GM23338 (cell line): ENCODE measurements at regions not wholly inside any gene's neighbourhood (a gene's known extent, or its start where the extent isn't known, plus 50 kb on each side); places are given as distances from the start of the nearest gene placed in this dataset.

Experiments used
- ATAC-seq: fragments of 200-7000 bp; cut with Tn5 transposase; 3 replicates; pipeline ENCODE4 v1.9.1; 2020
- DNase-seq: peaks from one replicate; pipeline ENCODE4 v3.0.0-alpha.2; 2015; ENCODE audit warnings: low spot score
- H2AFZ ChIP-seq: fragments of 200-600 bp; sonication (generic); 2 replicates; pipeline ENCODE4 v1.8.0; 2016; ENCODE audit warnings: antibody characterized with exemption, mild to moderate bottlenecking, moderate library complexity
- H3F3A ChIP-seq: fragments of 200-600 bp; sonication (generic); replicated peaks from 2 replicates; pipeline ENCODE4 v1.8.0; 2017; ENCODE audit warnings: antibody characterized with exemption, mixed run types, low read depth
- H3K27ac ChIP-seq: fragments of 200-600 bp; sonication (generic); 2 replicates; pipeline ENCODE4 v1.6.1; 2016; ENCODE audit warnings: low read depth
- H3K27me3 ChIP-seq: fragments of 200-600 bp; sonication (generic); 2 replicates; pipeline ENCODE4 v1.8.0; 2016; ENCODE audit warnings: mild to moderate bottlenecking, mixed run types, moderate library complexity; ENCODE audit not compliant: insufficient read depth
- H3K36me3 ChIP-seq: fragments of 200-600 bp; sonication (generic); 2 replicates; pipeline ENCODE4 v1.8.0; 2016; ENCODE audit warnings: mild to moderate bottlenecking; ENCODE audit not compliant: insufficient read depth
- H3K4me1 ChIP-seq: fragments of 200-600 bp; sonication (generic); 2 replicates; pipeline ENCODE4 v1.8.0; 2016; ENCODE audit warnings: mild to moderate bottlenecking, moderate library complexity; ENCODE audit not compliant: insufficient read depth
- H3K4me2 ChIP-seq: fragments of 200-600 bp; sonication (generic); 2 replicates; pipeline ENCODE4 v1.7.1; 2017; ENCODE audit warnings: mixed run types
- H3K4me3 ChIP-seq: fragments of 200-600 bp; sonication (generic); 2 replicates; pipeline ENCODE4 v1.6.1; 2016; ENCODE audit warnings: mixed run types
- H3K79me2 ChIP-seq: fragments of 200-600 bp; sonication (generic); replicated peaks from 2 replicates; pipeline ENCODE4 v1.8.0; 2017; ENCODE audit warnings: mild to moderate bottlenecking; ENCODE audit not compliant: insufficient read depth
- H3K9me2 ChIP-seq: fragments of 200-600 bp; sonication (generic); 2 replicates; pipeline ENCODE4 v1.8.0; 2017; ENCODE audit not compliant: insufficient read depth
- H4K20me1 ChIP-seq: fragments of 200-600 bp; sonication (generic); replicated peaks from 2 replicates; pipeline ENCODE4 v1.8.0; 2017; ENCODE audit warnings: mild to moderate bottlenecking; ENCODE audit not compliant: insufficient read depth
- H3K27ac Mint-ChIP-seq: 2 replicates; pipeline ENCODE4 v1.8.0; 2020; ENCODE audit warnings: inconsistent platforms, mild to moderate bottlenecking, moderate library complexity, mixed read lengths
- H3K27me3 Mint-ChIP-seq: 3 replicates; pipeline ENCODE4 v1.8.0; 2022; ENCODE audit warnings: low read depth, mild to moderate bottlenecking, moderate library complexity, mixed read lengths, inconsistent platforms; ENCODE audit not compliant: insufficient read depth, poor library complexity
- H3K36me3 Mint-ChIP-seq: 3 replicates; pipeline ENCODE4 v1.8.0; 2021; ENCODE audit warnings: low read depth, mild to moderate bottlenecking, inconsistent platforms, moderate library complexity, mixed read lengths
- H3K4me1 Mint-ChIP-seq: 3 replicates; pipeline ENCODE4 v1.8.0; 2020; ENCODE audit warnings: mild to moderate bottlenecking, inconsistent platforms, mixed read lengths
- H3K4me3 Mint-ChIP-seq: 3 replicates; pipeline ENCODE4 v1.8.0; 2021; ENCODE audit warnings: moderate library complexity, mild to moderate bottlenecking, inconsistent platforms, mixed read lengths
- H3K9me3 Mint-ChIP-seq: 3 replicates; pipeline ENCODE4 v1.8.0; 2020; ENCODE audit warnings: moderate library complexity, mild to moderate bottlenecking, inconsistent platforms, mixed read lengths
- EZH2 ChIP-seq: fragments of 200-600 bp; sonication (generic); IDR thresholded peaks from one replicate; pipeline ENCODE4 v1.8.0; 2017; ENCODE audit warnings: antibody characterized with exemption, mild to moderate bottlenecking, low read depth; ENCODE audit not compliant: unreplicated experiment
- JUNB ChIP-seq: IDR thresholded peaks from one replicate; pipeline ENCODE4 v1.6.1; 2016; ENCODE audit warnings: antibody characterized with exemption; ENCODE audit not compliant: unreplicated experiment
- NANOG ChIP-seq: IDR thresholded peaks from 2 replicates; pipeline ENCODE4 v1.6.1; 2016; ENCODE audit warnings: antibody characterized with exemption, borderline replicate concordance
- POLR2AphosphoS5 ChIP-seq: IDR thresholded peaks from 2 replicates; pipeline ENCODE4 v1.6.1; 2016; ENCODE audit warnings: antibody characterized with exemption, low read depth
- ZNF114 ChIP-seq: fragments of 250-450 bp; sonication (Bioruptor Pico); IDR thresholded peaks from 2 replicates; pipeline ENCODE4 v1.5.0; 2020; ENCODE audit warnings: mild to moderate bottlenecking, moderate library complexity
- ZNF331 ChIP-seq: fragments of 250-450 bp; sonication (Bioruptor Pico); IDR thresholded peaks from 2 replicates; pipeline ENCODE4 v1.5.0; 2020; ENCODE audit warnings: low read depth, mild to moderate bottlenecking, moderate library complexity
- ZNF462 ChIP-seq: fragments of 250-450 bp; sonication (Bioruptor Pico); IDR thresholded peaks from 2 replicates; pipeline ENCODE4 v1.5.0; 2020; ENCODE audit warnings: mild to moderate bottlenecking, moderate library complexity
- TF ChIP-seq, protein P1 (sequence below): IDR thresholded peaks from 2 replicates; pipeline ENCODE4 v1.6.1; 2016; ENCODE audit warnings: antibody characterized with exemption
- TF ChIP-seq, protein P2 (sequence below), 2 experiments: fragments of 200-600 bp in 1 of 2; sonication (generic) in 1 of 2; conservative IDR thresholded peaks; 2 replicates each; pipeline versions ENCODE4 v1.5.1 to v1.6.1; 2016 to 2017; ENCODE audit warnings: antibody characterized with exemption in 2 of 2, low read depth in 2 of 2, mild to moderate bottlenecking in 2 of 2, moderate library complexity in 1 of 2

GRCh38 chr2:121118951-121119350 is 166.1 kb downstream of the TFCP2L1 start (continued):
- TF ChIP-seq ZNF462 (CRISPR knock-in tag) (no peak), NANOG (no peak), JUNB (no peak), ZNF114 (CRISPR knock-in tag) (no peak), ZNF331 (CRISPR knock-in tag) (no peak), POLR2AphosphoS5 (no peak)
- TF ChIP-seq, protein P1, sequence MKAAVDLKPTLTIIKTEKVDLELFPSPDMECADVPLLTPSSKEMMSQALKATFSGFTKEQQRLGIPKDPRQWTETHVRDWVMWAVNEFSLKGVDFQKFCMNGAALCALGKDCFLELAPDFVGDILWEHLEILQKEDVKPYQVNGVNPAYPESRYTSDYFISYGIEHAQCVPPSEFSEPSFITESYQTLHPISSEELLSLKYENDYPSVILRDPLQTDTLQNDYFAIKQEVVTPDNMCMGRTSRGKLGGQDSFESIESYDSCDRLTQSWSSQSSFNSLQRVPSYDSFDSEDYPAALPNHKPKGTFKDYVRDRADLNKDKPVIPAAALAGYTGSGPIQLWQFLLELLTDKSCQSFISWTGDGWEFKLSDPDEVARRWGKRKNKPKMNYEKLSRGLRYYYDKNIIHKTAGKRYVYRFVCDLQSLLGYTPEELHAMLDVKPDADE: no peak

DNA sequence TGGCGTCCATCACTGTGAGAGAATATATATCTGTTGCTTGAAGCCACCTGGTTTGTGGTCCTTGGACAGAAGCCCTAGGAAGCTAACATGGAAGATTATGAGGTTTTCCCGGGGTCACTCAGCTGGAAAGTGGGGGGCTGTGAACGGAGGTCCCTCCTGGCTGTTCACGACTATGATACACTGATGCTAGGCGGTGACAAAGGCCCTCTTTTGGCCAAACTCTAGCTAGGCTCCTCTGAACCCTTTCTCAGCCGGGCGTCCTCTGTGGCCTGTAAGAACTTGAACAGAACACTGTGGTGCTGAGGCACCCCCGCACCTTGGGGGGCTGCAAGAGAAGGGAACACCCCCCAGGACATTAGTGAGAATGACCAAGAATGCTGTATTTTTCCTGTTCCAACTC is 164.6 kb downstream of the TFCP2L1 start:
- H3K79me2 ChIP-seq: no peaks in the 10 kb centered on the region
- Mint-ChIP-seq H3K4me3 (no peak overlapping the region), H3K9me3 (no peaks in the 10 kb centered on the region), H3K36me3 (no peaks in the 10 kb centered on the region), H3K4me1 (no peaks in the 10 kb centered on the region), H3K27ac (no peak overlapping the region), H3K27me3 (no peaks in the 10 kb centered on the region)
- H3K4me2 ChIP-seq: no peak overlapping the region
- no peaks in the 10 kb centered on the region for H3K4me1 ChIP-seq
- TF ChIP-seq, protein P2, sequence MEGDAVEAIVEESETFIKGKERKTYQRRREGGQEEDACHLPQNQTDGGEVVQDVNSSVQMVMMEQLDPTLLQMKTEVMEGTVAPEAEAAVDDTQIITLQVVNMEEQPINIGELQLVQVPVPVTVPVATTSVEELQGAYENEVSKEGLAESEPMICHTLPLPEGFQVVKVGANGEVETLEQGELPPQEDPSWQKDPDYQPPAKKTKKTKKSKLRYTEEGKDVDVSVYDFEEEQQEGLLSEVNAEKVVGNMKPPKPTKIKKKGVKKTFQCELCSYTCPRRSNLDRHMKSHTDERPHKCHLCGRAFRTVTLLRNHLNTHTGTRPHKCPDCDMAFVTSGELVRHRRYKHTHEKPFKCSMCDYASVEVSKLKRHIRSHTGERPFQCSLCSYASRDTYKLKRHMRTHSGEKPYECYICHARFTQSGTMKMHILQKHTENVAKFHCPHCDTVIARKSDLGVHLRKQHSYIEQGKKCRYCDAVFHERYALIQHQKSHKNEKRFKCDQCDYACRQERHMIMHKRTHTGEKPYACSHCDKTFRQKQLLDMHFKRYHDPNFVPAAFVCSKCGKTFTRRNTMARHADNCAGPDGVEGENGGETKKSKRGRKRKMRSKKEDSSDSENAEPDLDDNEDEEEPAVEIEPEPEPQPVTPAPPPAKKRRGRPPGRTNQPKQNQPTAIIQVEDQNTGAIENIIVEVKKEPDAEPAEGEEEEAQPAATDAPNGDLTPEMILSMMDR (conservative IDR thresholded peaks at IDR 0.05; ENCODE audit: low read depth in 2 of 2): no peak
- no peak for TF ChIP-seq EZH2
- H3K36me3 ChIP-seq: no peaks in the 10 kb centered on the region
- no peaks in the 10 kb centered on the region for H4K20me1 ChIP-seq
- H3K27ac ChIP-seq: no peak overlapping the region
- H3K27me3 ChIP-seq: no peaks in the 10 kb centered on the region
- H3K4me3 ChIP-seq: no peak overlapping the region
- H3K9me2 ChIP-seq: no peaks in the 10 kb centered on the region
- H2AFZ ChIP-seq: no peak overlapping the region
- DNase-seq (no peak), ATAC-seq (no peak)
- H3F3A ChIP-seq: no peaks in the 10 kb centered on the region
